Aorta (tissue), 5 donors: ENCODE measurements at regions not wholly inside any gene's neighbourhood (a gene's known extent, or its start where the extent isn't known, plus 50 kb on each side); places are given as distances from the start of the nearest gene placed in this dataset.

Experiments used
- ATAC-seq: fragments of 200-7000 bp; cut with Tn5 transposase; one replicate; pipeline ENCODE4 v1.9.1; 2022; ENCODE audit warnings: moderate library complexity; ENCODE audit not compliant: low FRiP score
- DNase-seq, 2 donors: peaks; one replicate each; pipeline ENCODE4 v3.0.0-alpha.2; 2020
- H3K27ac ChIP-seq, 2 donors: one replicate each; pipeline ENCODE4 v1.5.1; 2013; ENCODE audit warnings: low read length in 2 of 2, mild to moderate bottlenecking in 2 of 2, moderate library complexity in 2 of 2, control low read depth in 1 of 2, inconsistent platforms in 1 of 2, low read depth in 1 of 2
- H3K27me3 ChIP-seq, 2 donors: one replicate each; pipeline ENCODE4 v1.6.1; 2013; ENCODE audit warnings: control low read depth in 1 of 2, low read length in 1 of 2, mild to moderate bottlenecking in 1 of 2, moderate library complexity in 1 of 2; ENCODE audit not compliant: insufficient read depth in 2 of 2, control insufficient read depth in 1 of 2
- H3K36me3 ChIP-seq, 2 donors: one replicate each; pipeline ENCODE4 v1.6.1; 2013; ENCODE audit warnings: control low read depth in 1 of 2, low read length in 1 of 2, mild to moderate bottlenecking in 1 of 2; ENCODE audit not compliant: insufficient read depth in 2 of 2, control insufficient read depth in 1 of 2
- H3K4me1 ChIP-seq, 2 donors: one replicate each; pipeline ENCODE4 v1.6.1; 2013; ENCODE audit warnings: low read length in 2 of 2, control low read depth in 1 of 2, mild to moderate bottlenecking in 1 of 2, moderate library complexity in 1 of 2; ENCODE audit not compliant: insufficient read depth in 2 of 2, control insufficient read depth in 1 of 2
- H3K4me3 ChIP-seq, 2 donors: one replicate each; pipeline ENCODE4 v1.5.1; 2013; ENCODE audit warnings: low read length in 2 of 2, control low read depth in 1 of 2, mild to moderate bottlenecking in 1 of 2
- H3K9me3 ChIP-seq: one replicate; pipeline ENCODE4 v1.6.1; 2013; ENCODE audit warnings: mild to moderate bottlenecking, low read length; ENCODE audit not compliant: control insufficient read depth
- WGBS, 2 donors: extraction: QIAGEN DNeasy Blood & Tissue Kit; methylation state at CpG; one replicate each; pipeline ENCODE4 v1.1.7; 2013; 5-methylcytosine and 5-hydroxymethylcytosine counted together
- intact Hi-C, 2 donors: fragments of 100-400 bp; cut with DNase I; formaldehyde crosslinking; loops; one replicate each; pipeline versions ENCODE4 v1.14.2 to v1.15.0; 2022
- donor health status: healthy with polysubstance abuse.
- donor health status: Bipolar disorder and iron deficiency.
- donor health status: DM: no; HTN: no; CAD: no.
- donor health status: DM: no; HTN: no; CAD: no.
- donor health status: DM: yes; HTN: yes; CAD: no.

GRCh38 chr6:15131234-15131633 is 114.6 kb upstream of the JARID2 start:
- no peak overlapping the region for H3K4me3 ChIP-seq
- no peaks in the 10 kb centered on the region for H3K36me3 ChIP-seq
- intact Hi-C loops: no loop called here

DNA sequence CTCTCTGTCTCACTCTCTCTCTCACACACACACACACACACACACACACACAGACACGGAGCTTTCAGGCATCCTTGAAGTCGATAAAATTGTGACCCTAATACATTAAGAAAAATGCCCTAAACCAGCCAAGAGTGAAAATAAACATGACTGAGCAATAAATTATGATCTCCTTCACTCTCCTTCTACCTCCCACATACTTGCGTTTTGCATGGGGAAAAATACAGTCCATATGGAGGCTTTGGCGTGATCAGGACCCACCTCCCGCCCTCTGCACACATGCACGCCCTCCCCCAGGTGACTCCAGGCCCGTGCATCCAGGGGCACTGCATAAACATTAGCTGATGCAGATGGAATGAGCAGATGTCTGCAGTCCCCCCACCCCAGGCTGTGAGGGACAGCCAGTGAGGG is 114.2 kb upstream of the JARID2 start:
- Histone ChIP-seq H3K9me3 (no peaks in the 10 kb centered on the region), H3K4me1 (no peaks in the 10 kb centered on the region), H3K27ac (no peak overlapping the region), H3K27me3 (no peaks in the 10 kb centered on the region), H3K4me3 (no peak overlapping the region), H3K36me3 (no peaks in the 10 kb centered on the region)
- DNase-seq (no peak), ATAC-seq (no peak)
- WGBS, 2 donors: 29 to 36% methylated on average over 7 of the region's 7 CpGs
- intact Hi-C loops: no loop called here

More at GRCh38 chr6:15131234-15131633, 114.6 kb upstream of the JARID2 start:
- ATAC-seq (no peak), DNase-seq (no peak)
- no peak overlapping the region for H3K27ac ChIP-seq
- H3K4me1 ChIP-seq: no peaks in the 10 kb centered on the region
- no peaks in the 10 kb centered on the region for H3K9me3 ChIP-seq
- 92 to 94% methylated on average over 2 of the region's 2 CpGs for WGBS, 2 donors
- H3K27me3 ChIP-seq: no peaks in the 10 kb centered on the region

DNA sequence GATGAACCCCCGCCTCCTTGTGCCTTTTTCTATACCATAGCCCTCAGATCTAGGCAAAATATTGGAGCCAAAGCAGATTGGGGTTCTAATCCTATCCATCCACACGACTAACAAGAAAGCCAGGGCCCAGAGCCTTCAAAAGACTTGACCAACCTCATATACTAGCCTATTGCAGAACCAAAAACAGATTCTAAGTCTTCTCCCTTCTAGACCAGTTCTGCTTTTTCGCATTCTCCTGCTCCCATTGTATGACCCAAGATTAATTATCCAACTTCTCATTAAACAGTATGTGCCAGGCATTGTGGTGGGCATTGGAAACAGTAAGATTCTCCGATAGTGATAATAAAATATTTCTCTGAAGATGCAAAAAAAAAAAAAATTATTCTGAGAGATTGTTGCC is 113.7 kb upstream of the JARID2 start:
- Histone ChIP-seq H3K9me3 (no peaks in the 10 kb centered on the region), H3K4me1 (no peaks in the 10 kb centered on the region), H3K4me3 (no peak overlapping the region), H3K36me3 (no peaks in the 10 kb centered on the region), H3K27ac (no peak overlapping the region), H3K27me3 (no peaks in the 10 kb centered on the region)
- ATAC-seq (no peak), DNase-seq (no peak)
- intact Hi-C loops: no loop called here
- whole genome bisulfite sequencing, 2 donors: 92 to 95% methylated on average over 4 of the region's 4 CpGs

- no peak overlapping the region for H3K27ac ChIP-seq
- DNase-seq: no peak
- intact Hi-C loops: no loop called here
- H3K4me1 ChIP-seq: no peaks in the 10 kb centered on the region
- no peaks in the 10 kb centered on the region for H3K36me3 ChIP-seq
- H3K9me3 ChIP-seq: no peaks in the 10 kb centered on the region
- no peak overlapping the region for H3K4me3 ChIP-seq
- H3K27me3 ChIP-seq: no peaks in the 10 kb centered on the region
- ATAC-seq: no peak
- WGBS, 2 donors: 85 to 87% methylated on average over 8 of the region's 8 CpGs
Observed at GRCh38 chr6:15132854-15133670, 112.8 kb upstream of the JARID2 start.

GRCh38 chr6:15137086-15137485 is 108.8 kb upstream of the JARID2 start:
- DNase-seq: no peak
- no peaks in the 10 kb centered on the region for H3K4me1 ChIP-seq
- intact Hi-C loops: no loop called here
- no peak overlapping the region for H3K27ac ChIP-seq
- no peak for ATAC-seq
- H3K27me3 ChIP-seq: no peaks in the 10 kb centered on the region
- WGBS, 2 donors: 97 to 100% methylated on average over 1 of the region's 1 CpG
- no peaks in the 10 kb centered on the region for H3K9me3 ChIP-seq
- H3K36me3 ChIP-seq: no peaks in the 10 kb centered on the region
- no peak overlapping the region for H3K4me3 ChIP-seq

- DNase-seq (no peak), ATAC-seq (no peak)
- H3K27me3 ChIP-seq: no peaks in the 10 kb centered on the region
- no peaks in the 10 kb centered on the region for H3K36me3 ChIP-seq
- no peaks in the 10 kb centered on the region for H3K9me3 ChIP-seq
- 46 to 48% methylated on average over 3 of the region's 3 CpGs for WGBS, 2 donors
- no peak overlapping the region for H3K4me3 ChIP-seq
- intact Hi-C loops: no loop called here
- no peak overlapping the region for H3K27ac ChIP-seq
- H3K4me1 ChIP-seq: no peaks in the 10 kb centered on the region
Observed at GRCh38 chr6:15143086-15143485, 102.8 kb upstream of the JARID2 start.

- Histone ChIP-seq H3K4me1 (no peaks in the 10 kb centered on the region), H3K36me3 (no peaks in the 10 kb centered on the region), H3K4me3 (no peak overlapping the region), H3K27ac (no peak overlapping the region), H3K9me3 (no peaks in the 10 kb centered on the region), H3K27me3 (no peaks in the 10 kb centered on the region)
- ATAC-seq: no peak
- DNase-seq: no peak
- intact Hi-C loops: no loop called here
- 76 to 86% methylated on average over 3 of the region's 3 CpGs for WGBS, 2 donors
Observed at GRCh38 chr6:15143540-15143939, 102.3 kb upstream of the JARID2 start.

DNA sequence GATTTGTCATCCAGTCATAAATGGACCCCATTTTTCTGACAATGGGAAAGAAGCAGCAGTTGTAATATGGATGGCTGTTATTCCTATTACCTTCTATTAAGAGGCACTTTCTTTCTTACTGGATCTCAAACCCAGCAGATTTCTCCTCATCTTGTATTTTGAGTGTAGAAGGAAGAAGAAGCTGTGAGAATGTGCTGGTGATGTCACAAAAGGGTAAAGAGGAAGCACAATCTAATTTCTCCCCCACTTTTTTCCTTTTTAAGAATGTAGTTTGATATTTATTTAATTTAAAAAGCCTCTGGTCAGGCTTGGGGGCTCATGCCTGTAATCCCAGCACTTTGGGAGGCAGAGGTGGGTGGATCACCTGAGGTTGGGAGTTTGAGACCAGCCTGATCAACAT is 100.0 kb upstream of the JARID2 start:
- no peak overlapping the region for H3K4me3 ChIP-seq

DNA sequence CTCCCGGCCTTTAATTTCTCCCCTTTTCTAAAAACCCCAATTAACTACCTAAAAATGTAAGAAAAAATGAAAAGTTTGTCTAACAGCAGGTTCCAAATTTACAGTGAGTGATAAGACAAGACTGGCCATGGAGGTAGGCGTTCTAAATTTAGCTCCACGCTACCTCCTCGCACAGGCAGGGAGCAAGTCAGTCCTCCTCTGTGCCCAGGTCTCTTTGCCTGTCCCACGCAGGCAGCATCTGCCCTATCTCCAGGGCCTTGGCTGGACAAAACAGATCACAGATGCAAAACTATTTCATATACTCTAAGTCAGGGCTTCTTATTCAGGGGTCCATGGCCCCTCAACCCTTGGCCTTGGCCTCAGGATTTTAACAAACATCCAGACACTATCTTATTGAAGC is 98.0 kb upstream of the JARID2 start:
- DNase-seq (no peak), ATAC-seq (no peak)
- H3K4me1 ChIP-seq: no peaks in the 10 kb centered on the region
- intact Hi-C loops: no loop called here
- no peak overlapping the region for H3K27ac ChIP-seq
- H3K36me3 ChIP-seq: no peaks in the 10 kb centered on the region
- no peak overlapping the region for H3K4me3 ChIP-seq
- WGBS, 2 donors: 86 to 88% methylated on average over 5 of the region's 5 CpGs
- no peaks in the 10 kb centered on the region for H3K9me3 ChIP-seq
- H3K27me3 ChIP-seq: no peaks in the 10 kb centered on the region

More for the DNA sequence above, 100.0 kb upstream of the JARID2 start:
- H3K4me1 ChIP-seq: no peaks in the 10 kb centered on the region
- H3K27ac ChIP-seq: no peak overlapping the region
- H3K9me3 ChIP-seq: no peaks in the 10 kb centered on the region
- ATAC-seq: no peak
- no peaks in the 10 kb centered on the region for H3K27me3 ChIP-seq
- intact Hi-C loops: no loop called here
- H3K36me3 ChIP-seq: no peaks in the 10 kb centered on the region
- DNase-seq: no peak
